CD4-positive, alpha-beta T cell treated with Interleukin-21 for 1 hour (primary cell): ENCODE measurements at regions not wholly inside any gene's neighbourhood (a gene's known extent, or its start where the extent isn't known, plus 50 kb on each side); places are given as distances from the start of the nearest gene placed in this dataset.

ENCODE experiments used
- DNase-seq: peaks from one replicate; pipeline ENCODE4 v3.0.0-alpha.2; 2020

DNA sequence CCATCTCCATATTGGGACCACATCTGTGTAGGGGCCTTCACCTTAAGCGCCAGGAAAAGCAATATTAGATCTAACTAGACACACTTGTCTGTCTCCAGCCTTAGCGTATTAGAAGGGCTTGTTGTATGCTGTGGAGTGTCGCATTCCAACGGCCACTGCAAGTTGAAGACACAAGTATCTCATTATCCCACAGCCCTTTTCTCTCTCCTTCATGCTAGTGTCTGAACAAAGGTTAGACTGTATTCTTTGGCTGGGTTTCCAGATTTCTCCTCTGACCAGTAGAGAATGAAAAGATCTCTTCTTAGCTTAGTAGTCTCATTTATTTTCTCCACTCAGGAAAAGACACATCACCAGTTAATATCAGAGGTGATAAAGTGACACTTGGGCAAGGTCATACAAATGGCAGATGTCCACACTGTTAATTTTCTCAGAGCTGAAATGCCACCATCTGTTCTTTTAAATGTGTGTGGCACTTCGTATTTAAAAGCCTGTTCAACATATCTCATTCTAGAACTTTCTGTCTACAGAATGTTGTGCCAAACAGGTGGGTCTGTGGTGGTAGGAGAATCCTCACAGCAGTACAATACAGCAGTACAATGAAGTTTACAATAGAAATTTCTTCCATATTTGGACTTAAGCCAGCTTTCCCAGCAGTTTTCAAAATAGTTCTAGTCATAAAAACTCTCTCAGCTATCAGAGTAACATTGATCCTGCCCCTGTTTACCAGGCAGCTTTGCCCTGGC is 94.0 kb upstream of the ITGA6 start:
- DNase-seq: no peak

DNA sequence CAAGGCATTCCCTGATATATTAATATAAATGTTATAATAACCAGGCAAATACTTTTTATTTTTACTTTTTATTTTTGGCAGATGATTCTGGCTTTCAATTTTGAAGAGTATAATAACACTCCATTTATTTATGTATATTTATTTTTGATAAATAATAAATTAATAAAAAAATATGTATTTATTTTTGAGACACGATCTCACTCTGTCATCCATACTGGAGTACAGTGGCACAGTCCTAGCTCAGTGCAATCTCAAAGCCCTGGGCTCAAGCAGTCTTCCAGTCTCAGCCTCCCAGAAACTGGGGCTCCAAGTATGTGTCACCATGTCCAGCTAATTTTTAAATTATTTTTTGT is 93.4 kb upstream of the ITGA6 start:
- no peak for DNase-seq

DNA sequence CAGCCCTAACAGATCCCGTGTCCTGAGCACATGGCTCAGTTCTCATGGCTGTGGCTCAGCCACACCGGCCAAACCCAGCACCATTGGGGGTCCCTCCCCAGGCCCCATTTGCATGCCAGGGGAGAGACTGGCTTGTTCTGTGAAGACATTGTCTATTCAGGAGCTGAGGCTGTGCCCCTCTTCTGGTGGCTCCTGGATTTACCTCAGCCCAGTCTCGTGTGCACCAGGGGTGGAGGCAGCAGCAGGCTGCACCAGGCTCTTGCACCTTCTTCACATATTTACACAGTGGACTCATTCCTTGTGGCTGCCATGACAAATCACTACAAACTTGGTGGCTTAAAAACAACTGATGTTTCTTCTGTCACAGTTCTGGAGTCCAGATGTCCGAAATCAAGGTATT is 92.4 kb upstream of the ITGA6 start:
- DNase-seq: no peak

DNA sequence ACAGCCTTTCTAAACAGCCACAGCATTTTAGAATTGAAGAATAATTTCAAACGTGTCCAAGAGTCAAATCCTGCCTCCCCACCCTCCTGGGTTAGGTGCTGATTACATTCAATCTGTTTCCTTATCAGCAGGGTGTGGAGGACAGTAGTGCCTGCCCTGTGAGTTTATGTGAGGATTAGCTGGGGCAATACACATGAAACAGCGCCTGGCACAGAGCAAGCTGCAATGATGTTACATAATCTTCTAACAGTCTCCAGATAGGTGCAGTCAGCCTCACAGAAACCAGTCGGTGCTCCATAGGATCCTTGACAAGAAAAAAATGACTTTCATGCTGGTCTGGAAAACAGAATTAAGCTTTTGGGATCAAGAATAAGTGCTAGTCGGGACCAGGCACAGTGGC is 91.7 kb upstream of the ITGA6 start:
- no peak for DNase-seq

DNA sequence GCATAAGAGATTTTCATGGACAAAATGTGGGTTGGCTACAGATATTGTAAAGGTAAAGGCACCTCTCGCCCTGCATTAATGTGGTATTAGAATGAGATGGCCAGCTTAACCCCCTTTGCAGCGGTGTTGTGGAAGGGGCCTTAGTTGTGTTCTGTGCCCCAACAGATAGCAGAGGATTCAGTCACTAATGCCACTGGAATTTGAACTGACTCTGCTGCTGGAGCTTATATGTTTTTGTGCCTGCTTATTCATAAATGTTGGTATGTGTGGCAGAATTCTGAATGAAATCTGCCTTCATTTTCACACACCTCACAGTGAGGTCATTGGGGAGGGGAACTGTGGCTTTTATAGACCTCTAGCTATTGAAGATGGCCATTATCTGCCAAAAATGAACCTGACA is 90.7 kb upstream of the ITGA6 start:
- DNase-seq: no peak

DNA sequence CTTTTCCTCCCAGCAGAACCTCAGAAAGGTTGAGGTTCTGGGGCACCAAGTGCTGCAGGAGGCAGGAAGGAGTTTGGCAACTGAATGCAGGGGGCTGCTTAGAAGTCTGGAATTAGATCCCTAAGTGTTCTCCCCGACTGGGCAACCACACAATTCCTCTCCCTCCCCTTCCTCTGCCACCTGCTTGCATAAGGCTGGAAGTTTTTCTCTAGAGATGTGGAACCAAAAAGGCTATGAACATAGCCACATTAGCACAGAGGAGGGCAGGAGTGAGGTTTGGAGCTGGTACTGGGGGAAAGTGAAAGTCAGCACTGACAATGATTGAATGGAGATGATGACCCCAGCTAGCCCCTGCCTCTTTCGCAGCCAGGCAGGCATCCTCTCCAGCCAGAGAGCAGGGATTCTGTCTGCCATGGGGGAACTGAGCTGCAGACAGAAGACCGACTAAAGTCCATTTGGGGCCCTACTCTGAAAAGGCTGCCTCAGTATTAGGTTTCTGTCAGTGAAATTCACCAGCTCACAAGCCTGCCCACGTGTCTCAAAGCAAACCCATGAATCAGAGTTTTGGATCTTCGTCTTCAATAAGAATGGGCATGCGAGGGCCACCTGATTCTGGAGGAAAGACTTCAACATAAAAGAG is 87.9 kb upstream of the ITGA6 start:
- peak; percentile 5 for DNase-seq

DNA sequence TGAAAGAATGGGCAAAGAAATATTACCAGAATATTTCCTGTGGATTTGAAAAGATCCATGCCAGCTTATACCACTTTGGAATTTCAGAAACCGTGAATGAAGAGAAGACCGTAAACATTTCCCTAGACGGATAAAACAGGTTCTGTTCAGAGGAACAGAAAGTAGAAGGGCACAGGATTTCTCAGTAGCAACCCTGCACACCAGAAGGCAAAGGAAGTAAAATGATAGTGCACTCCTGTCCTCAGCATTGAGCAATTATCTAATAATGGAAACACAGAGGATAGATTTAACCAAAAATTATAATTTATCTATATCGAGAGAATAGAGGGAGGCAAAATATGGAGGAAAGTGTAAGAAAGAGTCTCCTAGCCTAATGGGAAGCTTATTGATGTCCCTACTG is 87.0 kb upstream of the ITGA6 start:
- no peak for DNase-seq

DNA sequence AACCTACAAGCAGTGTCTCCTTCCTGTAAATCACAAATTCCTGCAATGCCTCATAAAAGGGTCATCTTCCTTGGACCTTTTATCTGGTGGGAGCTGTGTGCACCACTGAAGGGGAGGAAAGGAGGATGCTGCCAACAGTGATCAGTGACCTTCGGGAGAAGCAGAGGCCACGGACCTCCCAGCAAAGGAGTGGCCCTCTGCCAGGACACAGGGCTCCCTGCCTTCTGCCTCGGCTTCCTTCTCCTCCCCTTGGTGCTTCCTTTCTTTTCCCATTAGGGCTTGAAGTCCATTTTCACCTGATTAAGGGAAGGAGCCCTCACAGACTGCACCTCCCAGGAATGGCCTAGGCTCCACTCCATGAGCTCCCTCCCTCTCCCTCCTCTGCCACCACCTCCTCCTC is 85.3 kb upstream of the ITGA6 start:
- DNase-seq: no peak

DNA sequence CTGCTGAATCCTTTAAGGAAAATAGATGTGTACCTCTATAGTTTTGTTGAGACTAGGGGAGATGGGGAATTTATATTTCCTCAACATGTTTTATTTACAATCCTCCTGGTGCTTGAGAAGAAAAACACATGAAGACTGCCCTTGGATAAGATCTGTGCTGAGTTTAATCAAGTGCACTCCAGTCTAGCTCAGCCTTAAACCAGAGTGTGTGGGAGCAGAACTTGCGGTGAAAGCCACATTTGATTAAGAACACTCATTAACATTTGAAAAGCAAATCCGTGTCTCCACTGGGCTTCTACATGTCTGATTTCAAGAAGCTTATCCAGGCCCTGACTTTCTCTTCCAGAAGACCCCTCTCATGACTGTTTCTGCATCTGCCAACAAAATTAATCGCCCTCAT is 84.8 kb upstream of the ITGA6 start:
- no peak for DNase-seq

DNA sequence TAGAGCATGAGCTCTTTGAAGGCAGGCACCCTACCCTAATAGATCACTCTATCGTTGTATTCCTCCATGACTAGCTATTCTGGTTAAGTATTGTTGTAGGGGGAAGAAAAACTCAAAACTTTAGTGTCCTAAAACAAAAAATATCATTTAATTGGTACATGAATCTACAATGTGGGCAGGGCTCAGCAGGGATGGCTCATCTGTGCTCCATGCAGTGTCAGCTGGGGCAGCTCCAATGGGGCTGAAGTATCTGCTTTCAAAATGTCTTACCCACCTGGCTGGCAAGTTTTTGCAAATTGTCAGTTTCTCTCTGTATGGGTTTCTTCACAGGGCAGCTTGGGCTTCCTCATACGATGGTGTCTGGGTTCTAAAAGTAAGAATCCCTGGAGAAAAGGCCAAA is 83.2 kb upstream of the ITGA6 start:
- no peak for DNase-seq

DNA sequence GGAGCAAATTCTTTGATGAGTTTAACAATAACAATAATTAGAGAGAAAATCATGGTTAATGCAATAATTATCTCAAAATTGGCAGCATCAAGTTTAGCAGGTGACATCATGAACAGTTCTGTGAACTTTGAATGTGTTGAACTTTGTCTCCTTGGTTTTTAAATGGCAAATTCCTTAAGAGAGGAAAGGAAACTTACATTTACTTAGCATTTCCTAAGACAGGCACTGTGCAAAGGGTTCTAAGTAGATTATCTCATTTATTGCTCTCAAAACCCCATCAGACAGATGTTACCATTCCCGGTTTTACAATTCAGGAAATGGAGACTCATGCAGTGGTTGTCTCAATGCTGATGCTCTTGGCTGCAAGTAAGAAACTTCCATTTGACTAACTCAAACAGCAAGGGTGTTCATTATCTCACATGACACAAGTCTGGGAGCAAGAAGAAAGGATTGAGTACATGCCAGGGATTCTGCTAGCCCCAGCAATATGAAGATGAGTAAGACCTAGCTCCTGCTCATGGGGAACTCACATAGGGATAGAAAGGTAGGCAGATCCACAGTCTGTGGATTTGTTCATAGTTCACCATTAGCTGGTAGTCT is 81.3 kb upstream of the ITGA6 start:
- no peak for DNase-seq

DNA sequence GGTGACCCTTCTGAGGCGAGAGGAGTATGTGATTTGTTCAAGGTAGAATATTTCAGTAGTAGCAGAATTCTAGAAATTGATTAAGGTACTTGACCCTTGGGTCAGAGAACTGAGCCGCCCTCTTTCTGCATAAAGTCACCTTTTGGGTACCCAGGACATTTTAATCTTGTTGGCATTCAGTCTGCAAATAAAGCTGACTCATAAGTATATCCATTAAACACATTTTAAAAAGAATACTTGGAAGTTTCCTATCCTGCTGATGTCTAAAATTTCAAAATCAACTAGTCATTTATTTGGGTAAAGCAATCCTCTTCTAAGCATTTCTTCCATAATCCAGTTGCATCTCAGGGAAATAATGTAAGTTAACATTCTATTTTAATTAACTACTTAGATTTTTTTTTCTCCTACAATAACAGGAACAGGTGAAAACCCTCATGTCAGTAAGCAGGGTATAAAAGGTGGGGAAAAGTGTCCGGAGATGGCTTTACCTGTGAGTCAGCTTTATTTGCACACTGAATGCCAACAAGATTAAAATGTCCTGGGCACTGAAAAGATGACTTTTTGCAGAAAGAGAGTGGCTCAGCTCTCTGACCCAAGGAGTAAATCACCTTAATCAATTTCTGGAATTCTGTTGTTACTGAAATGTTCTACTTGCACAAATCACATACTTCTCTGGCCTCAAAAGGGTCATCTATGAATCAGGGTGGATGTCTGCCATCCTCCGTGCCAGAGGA is 78.7 kb upstream of the ITGA6 start:
- DNase-seq: no peak

DNA sequence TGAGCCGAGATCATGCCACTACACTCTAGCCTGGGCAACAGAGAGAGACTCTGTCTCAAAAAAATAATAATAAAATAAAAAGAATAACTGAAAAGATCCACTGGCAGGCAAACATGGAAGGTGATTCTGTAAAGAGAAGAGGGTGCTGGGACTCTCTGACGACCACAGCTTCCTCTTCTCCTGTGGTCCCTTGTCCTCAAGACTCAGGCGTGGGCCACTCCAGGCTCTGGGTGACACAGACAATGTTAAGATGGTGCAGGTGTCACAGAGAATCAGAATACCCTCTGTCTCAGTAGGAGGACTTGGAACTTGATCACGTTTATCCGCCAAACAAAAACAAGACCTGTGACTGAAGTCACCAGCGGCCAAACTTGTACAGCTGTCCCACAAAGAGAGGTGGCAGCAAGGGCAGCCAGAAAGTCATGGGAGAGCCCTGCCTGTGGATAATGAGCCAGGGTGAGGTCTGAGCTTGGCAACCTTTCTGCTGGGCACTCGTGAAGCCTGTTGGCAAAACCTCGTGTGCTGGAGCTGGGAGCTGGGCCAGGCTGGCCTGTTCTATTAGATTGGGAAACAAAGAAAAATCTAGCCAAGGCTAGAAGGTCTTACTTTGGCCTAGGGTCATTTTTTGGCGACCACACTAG is 76.4 kb upstream of the ITGA6 start:
- no peak for DNase-seq

DNA sequence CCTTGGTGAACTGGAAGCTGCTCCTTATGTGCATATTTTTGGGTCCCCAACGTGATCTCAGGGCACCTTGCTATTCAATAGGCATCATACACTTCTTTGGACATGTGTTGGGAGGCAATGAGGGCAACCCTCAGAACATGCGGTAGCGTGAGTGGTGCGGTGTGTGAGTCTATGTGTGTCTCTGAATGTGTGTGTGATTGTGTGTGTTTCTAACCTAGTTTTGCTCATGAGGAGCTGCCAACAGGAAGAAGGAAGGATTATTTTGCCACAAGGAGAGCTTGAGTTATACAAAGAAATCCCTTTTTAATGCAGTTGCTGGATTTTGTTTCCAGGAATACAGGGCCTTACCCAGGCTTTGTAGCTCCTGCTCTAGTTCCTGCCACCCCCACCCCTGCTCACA is 75.8 kb upstream of the ITGA6 start:
- DNase-seq: no peak

DNA sequence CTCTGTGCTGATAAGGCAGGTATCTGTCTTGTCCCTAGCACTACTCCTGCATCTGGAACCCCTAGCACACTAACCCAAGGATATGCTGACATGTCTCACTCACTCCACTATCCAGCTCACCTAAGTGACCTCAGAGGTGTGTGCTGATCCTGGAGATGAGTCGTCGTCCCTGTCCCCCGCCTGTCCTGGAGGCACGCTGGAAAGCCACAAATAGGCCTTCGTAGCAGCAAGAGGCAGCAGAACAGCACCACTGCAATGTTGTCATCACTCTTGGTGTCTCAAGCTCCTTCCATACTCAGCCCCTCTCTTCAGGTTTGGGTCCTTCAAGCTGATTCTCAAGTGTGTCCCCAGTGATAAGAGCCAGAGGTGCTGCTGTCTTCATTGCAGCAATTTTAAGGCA is 73.0 kb upstream of the ITGA6 start:
- no peak for DNase-seq

DNA sequence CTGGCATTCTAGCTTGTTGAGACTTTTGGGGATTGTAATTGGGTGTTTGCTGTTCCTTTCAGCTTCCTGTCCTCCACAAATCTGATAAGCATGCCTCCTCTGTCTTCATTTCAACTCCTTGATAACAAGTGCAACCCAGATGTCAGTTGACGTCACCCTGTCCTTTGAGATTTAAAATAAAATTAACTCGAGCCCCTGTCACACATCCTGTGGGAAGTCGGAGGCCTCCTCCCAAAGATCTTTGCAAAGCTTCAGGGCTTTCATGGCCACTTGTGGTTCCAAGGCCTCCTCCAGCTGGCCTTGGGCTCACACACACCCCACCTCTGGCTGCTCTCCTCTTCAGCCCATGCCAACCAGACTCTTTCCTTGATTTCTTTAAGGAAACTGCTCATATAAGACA is 69.9 kb upstream of the ITGA6 start:
- no peak for DNase-seq

DNA sequence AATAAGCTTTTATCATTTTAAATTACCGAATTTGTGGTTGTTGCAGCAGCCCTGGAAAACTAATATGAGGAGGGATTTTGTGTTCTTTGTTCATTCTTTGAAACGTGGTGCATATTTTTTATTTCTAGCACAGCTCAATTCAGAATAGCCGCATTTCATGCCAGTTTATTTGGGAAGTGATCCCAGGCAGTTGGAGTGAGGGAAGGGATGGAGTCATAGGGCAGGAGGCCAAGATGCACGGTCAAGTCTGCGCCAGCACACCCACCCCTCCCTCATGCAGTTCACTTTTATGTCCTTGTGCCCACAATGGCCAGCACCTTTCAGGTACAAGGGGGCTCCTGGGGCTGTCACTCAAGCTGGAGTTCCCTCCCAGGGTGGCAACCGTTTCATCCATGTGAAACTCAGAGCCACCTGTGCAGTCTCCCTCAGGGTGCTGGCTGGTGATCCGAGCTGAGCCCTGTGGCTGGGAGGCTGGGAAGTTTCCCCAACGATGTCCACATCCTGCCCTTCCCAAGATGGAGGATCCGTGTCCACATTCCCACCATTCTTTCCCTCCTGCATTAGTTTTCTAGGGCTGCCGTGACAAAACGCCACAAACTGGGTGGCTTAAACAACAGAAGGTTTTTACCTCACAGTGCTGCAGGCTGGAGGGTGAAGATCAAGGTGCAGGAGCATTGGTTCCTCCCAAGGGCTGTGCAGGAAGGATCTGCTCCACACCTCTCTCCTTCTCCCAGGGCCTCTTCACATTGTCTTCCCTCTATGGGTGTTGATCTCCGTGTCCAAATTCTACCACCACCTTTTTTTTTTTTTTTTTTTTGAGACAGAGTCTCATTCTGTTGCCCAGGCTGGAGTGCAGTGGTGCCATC is 68.5 kb upstream of the ITGA6 start:
- DNase-seq: no peak

DNA sequence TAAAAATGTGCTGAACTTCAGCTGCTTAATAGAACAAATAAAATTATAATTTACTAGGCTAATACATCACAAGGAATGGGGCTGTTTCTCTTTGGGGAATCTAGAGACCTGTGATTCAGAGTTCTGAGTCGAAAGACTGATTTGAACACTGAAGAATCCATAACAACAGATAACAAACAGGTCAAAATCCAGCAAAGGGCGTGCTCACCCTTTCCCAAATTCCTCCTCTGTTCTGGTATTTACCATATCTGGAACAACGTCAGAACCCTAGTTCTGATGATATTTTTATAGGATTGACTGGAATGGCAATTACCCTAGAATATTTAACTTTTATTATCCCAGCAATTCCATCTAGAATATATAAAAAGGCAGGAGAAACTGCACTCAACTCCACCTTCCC is 66.0 kb upstream of the ITGA6 start:
- DNase-seq: no peak

DNA sequence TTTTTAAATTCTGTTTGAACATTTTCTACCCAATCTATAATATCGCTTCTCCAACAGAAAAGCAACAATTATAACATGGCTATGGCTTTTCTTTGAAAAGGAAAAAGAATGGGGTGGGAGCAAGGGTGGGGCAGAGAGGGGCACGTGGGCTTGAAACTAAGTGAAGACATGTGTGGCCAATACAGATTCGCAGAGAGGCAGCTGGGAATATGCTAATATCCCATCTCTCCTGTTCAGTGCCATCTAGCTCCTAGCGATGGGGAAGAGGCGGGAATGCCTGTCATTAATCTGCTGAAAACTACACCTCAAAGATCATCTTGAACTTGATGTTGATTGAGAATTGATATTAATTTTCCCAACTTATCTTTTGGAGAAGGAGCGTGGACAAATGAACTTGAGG is 65.5 kb upstream of the ITGA6 start:
- DNase-seq: no peak

DNA sequence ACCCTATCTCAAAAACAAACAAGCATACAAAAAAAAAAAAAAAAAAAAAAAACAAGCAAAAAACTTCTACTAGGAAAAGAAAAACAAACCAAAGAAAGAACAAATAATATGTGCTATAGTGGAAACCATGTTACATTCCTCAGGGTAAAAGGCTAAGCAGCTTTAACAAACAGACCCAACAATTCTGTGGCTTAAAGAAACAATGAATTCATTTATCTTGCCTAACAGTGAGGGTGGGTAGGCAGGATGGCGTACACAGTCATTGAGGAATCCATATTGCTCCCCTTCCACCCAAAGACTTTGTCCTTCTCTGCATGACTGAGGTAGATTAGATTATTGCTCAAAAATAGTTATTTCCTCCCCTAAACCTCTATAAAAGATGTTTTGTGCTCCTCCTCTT is 63.1 kb upstream of the ITGA6 start:
- DNase-seq: no peak

DNA sequence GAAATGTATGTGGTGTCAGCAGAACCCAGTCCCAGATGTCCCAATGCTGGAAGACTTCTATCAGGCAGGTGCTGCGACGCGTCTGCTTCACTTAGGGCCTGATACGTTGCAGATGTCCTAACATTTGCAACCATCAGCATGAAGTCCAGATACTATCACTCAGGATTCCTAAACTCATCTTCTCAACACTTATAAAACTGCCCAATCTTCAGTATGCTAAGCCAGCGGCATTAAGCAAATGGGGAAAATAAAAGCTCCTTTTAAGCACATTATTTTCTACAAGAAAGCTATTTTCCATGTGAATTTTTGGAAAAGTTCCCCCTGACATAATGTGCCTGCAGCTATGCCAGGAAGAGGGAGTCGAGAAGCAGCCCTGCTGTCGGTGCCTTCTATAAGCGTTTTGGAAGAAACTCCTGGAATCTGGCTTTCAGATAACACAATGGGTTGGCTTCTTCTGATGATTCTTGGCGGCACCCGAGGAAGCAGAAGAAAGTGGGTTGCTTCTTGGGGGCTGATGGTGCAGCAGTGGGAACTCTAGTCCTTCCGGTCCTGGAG is 60.7 kb upstream of the ITGA6 start:
- DNase-seq: no peak

DNA sequence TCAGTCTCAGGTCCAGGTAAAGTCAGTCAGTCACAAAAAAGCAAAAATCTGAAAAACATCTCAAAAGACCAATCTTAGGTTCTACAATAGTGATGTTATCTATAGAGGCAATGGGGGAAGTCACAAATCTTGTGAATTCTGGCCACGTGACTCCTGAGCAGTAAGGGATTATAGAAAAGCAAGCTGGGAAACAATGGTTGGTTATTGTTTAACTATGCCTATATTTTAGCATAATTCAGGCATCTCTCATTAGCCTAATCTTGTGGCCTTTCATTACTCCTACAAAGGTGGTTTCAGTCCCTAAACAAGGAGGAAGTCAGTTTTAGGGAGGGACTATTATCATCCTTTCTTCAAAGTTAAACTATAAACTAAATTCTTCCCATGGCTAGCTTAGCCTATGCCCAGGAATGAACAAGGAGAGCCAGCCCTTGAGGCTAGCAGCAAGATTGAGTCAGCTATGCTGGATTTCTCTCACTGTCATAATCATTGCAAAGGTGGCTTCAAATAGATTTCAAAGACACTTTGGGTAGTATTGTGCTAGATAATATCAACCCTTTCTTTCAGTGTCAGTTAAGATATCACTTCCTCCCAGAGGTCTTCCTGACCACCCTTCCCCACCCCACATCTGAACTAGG is 56.4 kb upstream of the ITGA6 start:
- no peak for DNase-seq
